ENCODE measurements at regions not wholly inside any gene's neighbourhood (a gene's known extent, or its start where the extent isn't known, plus 50 kb on each side); places are given as distances from the start of the nearest gene placed in this dataset.

GRCh38 chr5:121025671-121026070 is 561.6 kb downstream of the PRR16 start:
- CTCF ChIA-PET, result no interaction called here
- Histone ChIP-seq H2BK15ac (ENCODE audit: low read depth, low read length) (no peak overlapping the region), H3K4me1 (ENCODE audit: control insufficient read depth, insufficient read depth, low read length) (no peaks in the 10 kb centered on the region), H3K4me2 (ENCODE audit: low read depth, low read length) (no peak overlapping the region), H2BK120ac (ENCODE audit: low read depth, low read length) (no peak overlapping the region), H3K9ac (ENCODE audit: low read depth, low read length) (no peak overlapping the region), H3K23ac (ENCODE audit: low read depth, low read length) (no peak overlapping the region), H3K18ac (ENCODE audit: low read depth, low read length) (no peak overlapping the region), H3K14ac (replicated peaks; ENCODE audit: low read depth, low read length) (no peak overlapping the region), H2AK5ac (ENCODE audit: low read depth, low read length) (no peak overlapping the region), H2AK9ac (replicated peaks; ENCODE audit: low read depth, low read length, poor library complexity) (no peak overlapping the region), H3K4ac (ENCODE audit: low read depth, low read length) (no peak overlapping the region), H2AFZ (replicated peaks; ENCODE audit: low read length, poor library complexity) (no peak overlapping the region), H3K27me3 (ENCODE audit: control insufficient read depth, insufficient read depth, low read length) (no peaks in the 10 kb centered on the region), H3K36me3 (ENCODE audit: control insufficient read depth, insufficient read depth, low read length) (no peaks in the 10 kb centered on the region), H2BK5ac (ENCODE audit: low read depth, low read length, poor library complexity, severe bottlenecking) (no peak overlapping the region), H2BK20ac (ENCODE audit: low read depth, low read length) (no peak overlapping the region), H4K8ac (ENCODE audit: low read depth in 2 of 2, low read length in 2 of 2) (no peak overlapping the region), H3K27ac (ENCODE audit: insufficient read depth, low read length) (no peak overlapping the region), H3K4me3 (ENCODE audit: insufficient read depth, low read depth, low read length) (no peak overlapping the region), H4K91ac (ENCODE audit: insufficient read depth, low read depth, low read length) (no peak overlapping the region), H3K9me1 (ENCODE audit: insufficient read depth, low read length) (no peaks in the 10 kb centered on the region), H3K79me1 (ENCODE audit: low read depth in 1 of 2, low read length in 2 of 2) (no peaks in the 10 kb centered on the region), H3K56ac (ENCODE audit: extremely low read depth, insufficient read depth, low read length) (no peak overlapping the region), H4K20me1 (ENCODE audit: insufficient read depth, low read length) (no peaks in the 10 kb centered on the region), H3K9me3 (ENCODE audit: control insufficient read depth, insufficient read depth, low read length) (no peaks in the 10 kb centered on the region), H4K5ac (ENCODE audit: low read depth, low read length) (no peak overlapping the region)
- DNase-seq, result no peak
- dilution Hi-C loops (cut with HindIII; ENCODE audit: low sequenced_read_pairs, unreplicated experiment), result no loop called here
- POLR2A ChIA-PET (ENCODE audit: unreplicated experiment), result no interaction called here
- TF ChIP-seq MAZ (IDR thresholded peaks at IDR 0.05; ENCODE audit: borderline replicate concordance, low read depth, low read length) (no peak), CHD1 (IDR thresholded peaks at IDR 0.05; ENCODE audit: low read depth, low read length) (no peak), FOS (IDR thresholded peaks at IDR 0.05; ENCODE audit: low read depth, low read length) (no peak), MXI1 (IDR thresholded peaks at IDR 0.05; ENCODE audit: borderline replicate concordance, low read depth, low read length) (no peak), SMC3 (IDR thresholded peaks at IDR 0.05; ENCODE audit: low read depth, low read length) (no peak), CEBPB (IDR thresholded peaks at IDR 0.05; ENCODE audit: low read depth, low read length) (no peak), CTCF (conservative IDR thresholded peaks at IDR 0.05; ENCODE audit: low read depth, low read length) (no peak), MAFK (IDR thresholded peaks at IDR 0.05; ENCODE audit: low read depth, low read length) (no peak), RFX5 (IDR thresholded peaks at IDR 0.05; ENCODE audit: low read depth, low read length) (no peak), RCOR1 (IDR thresholded peaks at IDR 0.05; ENCODE audit: insufficient replicate concordance, low read length) (no peak)
- no CpG with 5 or more reads among the region's 2 CpGs for WGBS, 2 experiments (ENCODE audit: extremely low coverage in 2 of 2, insufficient read length in 1 of 2)
- no TSS peak for BruUV-seq (replicated peaks)
- intact Hi-C loops (cut with micrococcal nuclease), result no loop called here
- ATAC-seq (ENCODE audit: low read depth), result no peak
- in situ Hi-C loops (cut with MboI; ENCODE audit: low sequenced_read_pairs), result no loop called here

Measured in IMR-90 (cell line).